CD1c-positive myeloid dendritic cell (primary cell): ENCODE measurements at regions not wholly inside any gene's neighbourhood (a gene's known extent, or its start where the extent isn't known, plus 50 kb on each side); places are given as distances from the start of the nearest gene placed in this dataset.
"Not testable (repeated sequence)": the region's sequence is repeated elsewhere in the genome, so short reads cannot be mapped to it uniquely, and the experiment has no call there.

Experiments
- DNase-seq: peaks from one replicate; pipeline ENCODE4 v3.0.0-alpha.2; 2016; ENCODE audit errors: extremely low spot score

DNA sequence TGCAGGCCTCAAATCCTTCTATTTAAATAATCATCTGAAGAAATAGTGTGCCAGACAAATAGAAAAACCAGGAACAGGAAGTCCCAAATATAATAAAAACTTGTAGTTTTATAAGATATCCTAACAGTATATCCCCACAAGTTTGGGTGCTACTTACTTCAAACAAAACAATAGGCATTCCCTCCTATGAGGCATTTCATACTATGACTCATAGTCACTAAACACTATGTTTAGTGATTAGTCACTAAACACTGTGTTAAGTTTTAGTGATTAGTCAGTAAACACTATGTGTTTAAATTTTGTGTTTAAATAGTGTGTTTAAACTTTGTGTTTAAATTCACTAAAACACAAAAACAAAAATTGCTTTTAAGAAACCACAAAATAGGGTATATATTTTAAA, 407.0 kb upstream of the CDH19 start:
- DNase-seq: no peak

DNA sequence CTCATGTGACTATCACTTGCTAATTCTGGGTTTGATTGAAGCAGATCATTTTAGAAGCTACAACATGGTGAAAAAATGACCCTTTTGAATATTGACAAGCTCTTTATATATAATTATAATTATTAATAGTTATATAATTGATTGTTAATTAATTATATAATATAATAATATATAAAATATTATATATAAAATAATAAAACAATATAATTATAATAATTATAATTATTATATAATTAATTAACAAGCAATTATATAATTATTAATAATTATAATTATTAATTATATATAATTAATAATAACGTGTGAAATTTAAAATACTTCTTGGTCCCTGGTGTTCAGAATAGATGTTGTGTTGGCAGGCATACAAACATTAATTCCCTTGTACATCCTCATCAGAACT, 404.1 kb upstream of the CDH19 start:
- DNase-seq: no peak

DNA sequence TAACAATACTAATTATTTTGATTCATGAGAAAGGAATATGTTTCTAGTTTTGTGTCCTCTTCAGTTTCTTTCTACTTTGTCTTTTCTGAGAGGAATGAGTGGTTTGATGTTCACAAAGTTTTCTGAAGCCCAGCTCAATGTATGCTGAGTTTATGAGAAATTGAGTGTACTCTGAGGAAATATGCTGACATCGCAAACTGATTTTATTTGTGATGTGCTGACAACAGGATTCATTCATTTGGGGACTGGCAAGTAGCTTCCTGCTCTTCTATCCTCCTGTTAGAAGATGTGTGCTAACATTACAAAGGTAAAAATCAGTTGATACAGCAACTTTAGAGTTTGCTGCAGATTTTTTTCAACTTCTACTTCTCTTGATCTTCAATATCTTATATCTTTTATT, 403.2 kb upstream of the CDH19 start:
- DNase-seq: no peak

DNA sequence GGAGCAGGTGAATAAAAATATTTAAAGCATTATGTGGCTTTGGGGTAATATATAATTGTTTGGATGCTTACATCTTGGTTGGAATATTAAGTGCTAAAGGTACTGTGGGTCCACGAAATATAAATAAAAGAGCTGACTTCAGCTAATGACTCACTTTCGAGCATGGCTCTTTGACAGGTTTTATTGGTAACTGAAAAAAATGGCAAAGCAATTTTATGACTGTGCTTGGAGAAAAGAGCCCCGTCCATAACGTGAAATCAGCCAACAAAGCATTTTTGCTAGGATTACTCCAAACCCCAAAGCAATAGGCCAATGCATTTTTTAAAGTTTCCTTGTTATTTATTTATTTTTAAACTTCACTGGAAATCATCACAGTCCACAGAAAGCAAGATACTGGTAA, 397.2 kb upstream of the CDH19 start:
- DNase-seq: no peak

DNA sequence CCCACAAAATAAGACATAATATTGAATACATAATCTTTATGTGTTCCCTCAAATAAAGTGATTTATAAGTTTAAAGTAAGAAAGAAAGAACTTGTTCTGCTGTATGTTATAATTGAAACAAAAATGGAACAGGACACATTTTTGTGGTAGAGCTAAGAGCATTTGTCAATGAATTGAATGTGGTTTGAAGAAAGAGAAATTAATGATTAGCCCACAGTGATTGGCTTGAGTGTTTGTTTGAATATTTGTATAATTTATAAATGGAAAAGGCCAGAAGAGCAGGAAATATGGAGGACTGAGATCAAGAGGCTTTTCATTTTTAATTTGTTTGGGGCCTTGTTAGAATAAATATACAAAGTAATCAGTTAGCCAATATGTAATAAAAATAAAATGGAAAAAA, 395.1 kb upstream of the CDH19 start:
- no peak for DNase-seq

DNA sequence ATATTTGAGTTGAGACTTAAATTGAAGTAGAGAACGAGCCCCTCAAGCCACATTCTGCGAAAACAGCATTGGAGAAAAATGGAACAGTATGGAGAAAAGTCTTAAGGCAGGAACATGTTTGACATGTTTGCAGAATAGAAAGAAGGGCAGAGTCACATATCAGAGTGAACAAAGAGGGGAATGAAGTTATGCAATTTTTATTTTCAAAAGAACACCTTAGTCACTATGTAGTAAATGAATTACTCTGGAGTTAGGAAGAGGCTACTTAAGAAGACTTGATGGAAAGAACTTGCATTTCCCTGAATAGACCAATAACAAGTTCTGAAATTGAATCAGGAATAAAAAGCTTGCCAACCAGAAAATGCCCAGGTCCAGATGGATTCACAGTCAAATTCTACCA, 391.4 kb upstream of the CDH19 start:
- DNase-seq: no peak

DNA sequence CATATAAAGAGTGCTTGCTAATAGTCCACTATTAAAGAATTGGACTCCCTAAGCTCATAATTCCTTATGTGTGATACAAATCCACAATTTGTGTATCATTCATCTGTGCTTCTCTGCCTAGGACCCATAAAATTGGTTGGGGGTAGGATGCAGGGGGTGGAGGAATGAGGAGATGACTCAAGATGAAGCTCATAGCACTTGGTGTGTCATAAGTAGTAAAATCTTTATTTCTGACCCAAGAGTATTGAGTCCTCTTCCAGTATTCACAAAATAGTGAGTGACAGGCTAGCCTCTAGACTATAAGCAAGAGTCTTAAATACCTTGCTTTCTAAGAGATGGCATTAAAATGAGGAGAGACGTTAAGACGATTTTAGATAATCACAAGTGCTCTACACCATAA, 390.9 kb upstream of the CDH19 start:
- no peak for DNase-seq

DNA sequence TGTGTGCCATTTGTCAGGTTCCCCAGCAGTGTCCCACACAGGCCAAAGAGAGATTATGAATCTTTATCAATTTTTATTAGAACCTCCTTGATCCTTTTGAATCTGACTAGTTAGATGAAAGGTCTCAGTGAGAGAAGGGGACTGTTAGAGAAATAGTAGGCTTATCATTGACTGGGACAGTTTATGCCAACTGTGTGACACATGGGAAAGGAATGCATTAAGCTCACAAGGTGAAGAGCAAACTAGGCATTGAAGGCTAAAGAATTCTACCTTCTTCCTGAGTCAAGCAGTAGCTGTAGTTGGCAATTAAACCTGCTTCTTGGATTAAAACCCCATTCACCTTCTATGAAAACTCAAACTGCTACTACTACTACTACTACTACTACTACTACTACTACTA, 389.6 kb upstream of the CDH19 start:
- DNase-seq: no peak

DNA sequence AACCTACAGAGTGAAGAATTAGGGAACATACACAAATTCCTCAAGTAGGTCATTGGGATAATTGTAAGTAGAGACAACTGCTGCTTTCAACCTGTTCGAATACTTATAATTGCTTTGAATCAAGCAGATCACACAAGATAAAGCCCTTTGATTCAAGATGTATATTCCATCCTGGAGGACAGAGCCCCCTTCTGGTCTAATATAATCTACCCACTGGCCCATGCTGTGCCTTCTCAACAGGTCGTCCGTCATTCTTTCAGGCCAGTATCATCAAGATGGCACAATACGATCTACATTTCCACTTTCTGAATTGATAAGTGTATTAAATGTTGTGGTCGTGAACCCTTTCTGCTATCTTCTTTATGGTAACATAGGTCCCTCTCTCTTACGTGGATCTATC, 387.0 kb upstream of the CDH19 start:
- no peak for DNase-seq

DNA sequence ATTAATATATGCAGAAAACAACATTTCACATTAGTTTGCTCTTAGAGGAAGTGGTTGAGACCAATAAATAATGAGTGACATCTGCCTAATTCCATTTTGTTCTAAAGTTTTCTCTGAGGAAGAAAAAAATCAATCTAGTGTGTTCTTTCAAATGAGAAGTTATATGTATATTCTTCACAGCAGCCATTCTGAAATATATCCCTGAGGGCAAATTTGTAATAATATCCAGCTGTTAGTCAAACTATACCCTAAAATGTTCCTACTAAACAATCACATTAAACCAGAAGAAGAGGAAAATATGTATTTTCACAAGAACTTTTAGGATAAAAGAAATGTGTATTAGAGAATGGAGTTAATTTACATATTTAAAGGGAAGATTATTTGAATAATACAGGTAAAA, 375.1 kb upstream of the CDH19 start:
- no peak for DNase-seq

DNA sequence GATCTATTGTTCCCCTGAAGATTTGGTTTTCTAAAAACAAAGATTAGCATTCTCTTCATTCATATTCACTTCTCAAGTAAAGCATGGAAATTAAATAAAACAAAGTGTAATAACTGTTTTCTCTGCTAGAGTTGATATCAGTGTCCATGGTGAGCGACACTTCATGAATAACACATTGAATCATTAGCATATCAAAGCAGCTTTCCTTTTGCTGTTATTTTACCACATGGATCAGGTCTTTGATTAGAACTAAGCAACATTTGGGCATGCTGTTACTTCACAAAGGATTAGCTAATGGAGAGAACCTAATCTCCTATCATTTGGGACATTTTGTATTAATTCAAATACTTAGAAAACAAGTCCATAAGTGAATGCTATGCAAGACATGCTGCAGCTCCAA, 368.8 kb upstream of the CDH19 start:
- DNase-seq: no peak

DNA sequence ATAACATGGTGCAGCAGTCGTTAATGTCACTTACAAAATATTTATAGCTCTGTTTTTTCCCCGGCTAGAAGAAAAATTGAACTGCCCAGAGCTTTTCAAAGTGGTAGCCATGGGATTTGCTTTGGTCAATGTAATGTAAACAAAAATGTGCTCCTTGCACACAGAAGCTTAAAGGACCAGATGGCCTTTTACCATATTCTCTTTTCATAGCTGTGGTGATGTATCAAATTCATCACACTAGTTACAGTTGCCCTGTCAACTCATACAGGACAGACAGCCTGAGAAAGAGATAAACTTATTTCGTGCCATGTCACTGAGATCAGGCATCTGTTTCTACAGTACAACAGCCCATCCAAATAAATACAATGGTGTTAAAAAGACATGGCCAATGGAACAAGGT, 368.1 kb upstream of the CDH19 start:
- no peak for DNase-seq

DNA sequence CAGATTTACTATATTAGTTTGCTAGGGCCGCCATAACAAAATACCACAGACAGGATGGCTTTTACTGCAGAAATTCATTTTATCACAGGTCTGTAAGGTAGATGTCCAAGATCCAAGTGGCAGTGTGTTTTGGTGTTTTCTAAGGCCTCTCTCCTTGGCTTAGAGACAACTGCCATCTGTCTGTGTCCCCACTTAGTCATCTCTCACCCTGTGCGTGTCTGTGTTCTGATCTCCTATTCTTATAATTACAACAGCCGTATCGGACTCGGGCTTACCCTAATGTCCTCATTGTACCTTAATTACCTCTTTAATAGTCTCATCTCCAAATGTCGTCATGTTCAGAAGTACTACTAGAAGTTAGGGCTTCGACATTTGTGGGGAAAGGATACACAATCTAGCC, 362.3 kb upstream of the CDH19 start:
- no peak for DNase-seq

DNA sequence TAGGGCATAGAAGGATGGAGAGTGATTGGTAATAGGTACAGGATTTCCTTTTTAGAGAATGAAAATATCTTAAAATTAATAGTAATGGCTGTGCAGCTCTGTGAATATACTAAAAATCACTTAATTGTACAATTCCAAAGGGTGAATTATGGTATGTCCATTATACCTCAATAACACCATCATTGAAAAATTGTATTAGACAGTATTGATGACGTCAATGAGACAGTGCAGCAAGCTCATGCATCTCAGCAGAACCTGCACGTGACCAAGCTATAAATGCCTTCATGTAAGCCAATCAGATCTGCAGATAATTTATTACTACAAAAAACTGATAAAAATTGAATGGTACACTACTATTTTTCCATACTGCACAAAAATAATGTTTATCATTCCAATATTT, 354.4 kb upstream of the CDH19 start:
- DNase-seq: no peak

DNA sequence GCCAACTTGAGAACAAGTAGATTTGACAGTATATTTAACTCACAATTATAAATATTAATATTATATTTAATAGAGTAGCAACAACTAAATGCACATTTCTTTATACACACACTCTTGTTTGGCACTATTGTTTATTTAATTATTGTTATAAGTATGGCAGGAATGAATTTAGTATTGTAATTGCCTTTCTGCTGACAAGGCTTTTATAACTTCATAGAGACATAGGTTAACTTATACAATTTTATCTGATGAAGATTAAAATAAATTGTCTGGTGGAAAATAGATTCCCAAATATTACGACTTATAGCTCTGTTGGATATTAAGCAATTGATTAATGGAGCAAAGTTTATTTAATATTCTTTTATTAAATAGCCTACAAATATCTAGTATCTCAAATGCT, 347.9 kb upstream of the CDH19 start:
- DNase-seq: no peak

DNA sequence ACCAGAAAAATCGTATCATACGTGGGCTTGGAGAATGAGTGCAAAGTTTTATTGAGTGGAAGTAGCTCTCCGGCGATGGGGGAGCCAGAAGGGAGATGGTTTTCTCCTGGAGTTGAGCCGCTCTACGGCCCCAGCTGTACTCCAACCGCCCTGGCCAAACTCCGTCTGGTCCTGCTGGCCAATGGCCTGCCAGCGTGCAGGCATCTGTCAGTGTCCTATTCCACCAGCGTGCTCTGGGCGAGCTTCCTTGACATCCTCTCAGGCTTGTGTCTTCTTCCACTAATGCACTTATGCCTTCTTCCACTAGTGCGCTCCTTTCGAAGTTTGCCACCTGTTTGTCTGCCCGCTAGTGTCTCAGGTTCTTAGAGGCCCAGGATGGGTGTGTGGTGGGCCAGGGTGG, 345.5 kb upstream of the CDH19 start:
- no peak for DNase-seq

DNA sequence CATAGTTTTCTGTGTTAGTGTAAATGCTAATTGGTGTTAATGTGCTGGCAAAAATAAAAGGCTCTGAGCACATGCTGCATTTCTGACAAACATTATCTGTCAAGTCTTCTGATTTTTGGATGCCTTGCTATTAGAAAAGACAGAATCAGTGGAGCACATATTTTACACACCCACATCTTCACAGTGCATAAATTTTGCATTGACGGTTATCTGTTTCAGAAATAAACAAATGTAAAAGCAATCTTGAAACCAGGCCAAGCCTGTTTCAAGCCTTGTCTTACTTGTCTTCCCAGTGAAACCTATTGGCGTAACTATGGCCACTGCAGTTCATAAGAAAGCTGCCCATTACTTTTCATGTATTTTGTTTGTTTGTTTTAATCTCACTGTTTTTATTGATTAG, 333.7 kb upstream of the CDH19 start:
- DNase-seq: no peak

DNA sequence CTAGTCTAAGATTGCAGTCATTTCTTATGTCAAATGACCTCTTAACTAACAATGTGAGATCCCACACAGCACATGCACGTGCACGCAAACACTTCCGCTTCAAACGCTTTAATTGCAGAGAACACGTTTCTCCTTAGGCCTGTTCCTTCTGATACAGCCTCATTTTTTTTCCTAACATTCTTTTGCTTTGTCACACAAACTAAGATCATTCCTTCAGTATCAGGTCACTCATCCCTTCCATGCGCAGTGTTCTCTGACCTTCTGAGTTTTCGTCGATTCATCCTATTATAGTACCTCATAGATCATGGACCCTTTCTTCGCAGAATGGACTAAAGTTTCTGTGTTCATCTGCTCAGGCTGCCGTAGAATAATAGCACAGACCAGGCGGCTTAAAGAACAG, 327.1 kb upstream of the CDH19 start:
- DNase-seq: no peak

DNA sequence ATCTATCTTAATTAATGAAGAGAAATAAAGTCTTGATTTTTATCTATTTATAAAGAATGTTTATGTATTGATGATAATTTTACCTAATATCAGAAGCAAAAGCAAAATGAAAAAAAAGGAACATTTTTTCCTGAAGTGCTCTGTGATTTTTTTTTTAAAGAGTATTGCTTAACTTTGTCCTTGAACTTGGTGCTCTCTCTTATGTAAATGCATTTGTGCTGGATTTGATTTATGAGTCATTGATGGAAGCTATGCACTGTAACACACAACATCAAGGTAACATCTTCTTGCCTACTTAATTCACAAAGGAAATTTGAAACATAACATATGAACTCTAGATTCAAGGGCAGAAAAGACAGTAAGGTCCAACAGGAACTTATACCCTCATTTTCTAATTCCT, 312.9 kb upstream of the CDH19 start:
- no peak for DNase-seq

DNA sequence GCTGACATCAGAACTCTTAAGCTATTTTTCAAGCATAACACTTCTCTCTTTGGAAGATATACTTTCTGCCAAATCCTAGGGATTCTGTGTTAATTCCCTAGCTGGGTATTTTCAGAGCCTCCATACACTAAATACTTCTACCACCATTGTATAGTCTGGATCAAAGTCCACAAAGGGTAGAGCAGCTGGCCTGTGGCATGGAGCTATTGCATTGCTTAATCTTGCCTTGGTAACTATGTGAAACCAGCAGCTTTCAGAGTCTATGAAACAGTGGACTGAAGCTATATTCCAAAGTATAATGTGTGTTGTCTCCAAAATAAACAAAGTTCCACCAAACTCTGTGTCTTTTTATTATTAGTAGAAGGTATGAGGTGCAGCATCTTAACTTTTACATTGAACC, 296.9 kb upstream of the CDH19 start:
- no peak for DNase-seq

DNA sequence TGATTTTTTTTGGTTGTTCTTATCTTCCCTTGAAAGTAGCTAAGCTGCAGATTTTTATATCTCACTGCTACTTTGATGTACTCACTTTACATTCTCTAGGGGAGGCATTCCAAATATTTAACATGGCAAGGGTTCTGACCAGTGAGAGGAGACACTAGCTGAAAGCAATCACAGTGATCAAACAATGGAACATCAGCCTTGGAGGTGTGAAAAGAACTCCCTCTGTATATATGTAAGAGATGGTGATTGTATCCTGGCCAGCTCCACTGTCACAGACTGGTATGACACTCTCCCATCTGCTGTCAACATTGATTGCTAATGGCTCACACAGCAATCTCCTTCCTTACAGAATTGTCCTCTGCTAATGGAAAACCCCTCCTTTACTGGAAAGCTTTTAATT, 291.7 kb upstream of the CDH19 start:
- DNase-seq: no peak

DNA sequence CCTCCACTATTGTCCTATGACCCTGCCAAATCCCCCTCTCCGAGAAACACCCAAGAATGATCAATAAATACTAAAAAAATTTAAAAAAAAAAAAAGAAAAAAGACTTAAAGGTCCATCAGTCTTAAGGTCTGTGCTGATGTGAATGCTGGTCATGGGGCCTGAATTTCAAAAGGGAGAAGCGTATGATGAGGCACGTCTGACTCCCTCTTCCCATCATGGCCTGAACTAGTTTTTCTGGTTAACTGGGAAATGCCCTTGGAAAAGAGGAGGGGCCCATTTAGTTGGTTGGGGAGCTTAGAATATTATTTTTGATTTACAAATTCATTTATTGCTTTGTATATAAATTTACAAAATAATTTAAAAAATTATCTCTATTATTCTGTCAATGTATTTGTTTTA, 291.0 kb upstream of the CDH19 start:
- no peak for DNase-seq

DNA sequence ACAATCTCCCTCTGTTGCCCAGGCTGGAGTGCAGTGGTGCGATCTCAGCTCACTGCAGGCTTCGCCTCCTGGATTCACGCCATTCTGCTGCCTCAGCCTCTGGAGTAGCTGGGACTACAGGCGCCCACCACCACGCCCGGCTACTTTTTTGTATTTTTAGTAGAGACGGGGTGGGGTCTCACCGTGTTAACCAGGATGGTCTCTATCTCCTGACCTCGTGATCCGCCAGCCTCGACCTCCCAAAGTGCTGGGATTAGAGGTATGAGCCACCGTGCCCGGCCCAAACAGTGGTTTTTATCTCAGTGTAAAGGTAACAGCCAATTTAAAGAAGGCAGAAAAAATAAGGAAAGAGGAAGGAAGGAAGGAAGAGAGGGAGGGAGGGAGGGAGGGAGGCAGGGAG, 288.5 kb upstream of the CDH19 start:
- not testable (repeated sequence) for DNase-seq

DNA sequence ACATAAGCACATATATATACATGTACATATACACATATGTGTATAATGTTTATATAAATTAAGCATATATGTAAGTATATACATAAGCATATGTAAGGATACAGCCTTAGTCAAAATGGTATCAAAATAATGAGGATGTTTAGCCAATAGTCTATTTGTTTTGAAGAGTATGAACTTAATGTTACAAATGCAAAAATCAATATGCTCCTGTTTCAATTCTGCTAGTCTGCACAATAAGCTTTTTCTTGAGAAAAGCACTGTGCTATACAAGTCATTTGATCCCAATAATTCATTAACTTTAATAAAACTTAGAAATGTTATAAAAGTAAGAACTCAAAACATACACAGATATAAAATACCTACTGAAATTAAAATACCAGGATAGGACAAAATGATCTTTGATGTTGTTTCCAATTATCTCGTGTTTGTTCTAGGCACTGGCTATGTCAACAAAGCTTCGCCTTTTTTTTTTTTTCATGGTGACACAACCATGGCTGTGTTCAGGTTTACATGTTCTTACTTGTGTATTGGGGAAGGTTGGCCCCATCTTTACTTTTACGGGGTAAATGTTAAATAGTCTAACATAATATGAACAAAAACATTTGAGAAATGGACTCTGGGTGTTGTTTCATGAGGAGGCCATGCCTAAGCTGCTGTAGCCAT, 271.1 kb upstream of the CDH19 start:
- no peak for DNase-seq

DNA sequence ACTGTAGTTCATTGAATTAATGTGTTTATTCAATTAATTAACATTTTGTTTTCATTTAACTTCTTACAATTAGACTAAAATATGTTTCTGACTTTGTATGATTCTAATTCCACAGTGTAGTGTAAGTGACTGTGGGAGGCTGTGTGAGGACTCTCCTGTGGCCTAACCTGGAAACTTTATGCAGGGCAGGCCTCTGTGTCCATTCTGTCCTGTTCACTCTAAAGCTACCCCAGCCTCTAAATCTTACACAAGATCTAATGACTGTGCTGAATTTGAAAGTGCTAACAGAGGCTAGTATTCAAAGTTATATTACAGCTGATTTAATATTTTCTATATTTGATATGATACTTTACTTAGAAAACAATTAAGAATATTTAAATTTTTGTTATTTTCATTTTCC, 270.5 kb upstream of the CDH19 start:
- DNase-seq: no peak
